Endothelial cell of umbilical vein (primary cell): ENCODE measurements at regions not wholly inside any gene's neighbourhood (a gene's known extent, or its start where the extent isn't known, plus 50 kb on each side); places are given as distances from the start of the nearest gene placed in this dataset.

ENCODE experiments used
- BruUV-seq: library from RNA; stranded (reverse); fragments of 400-500 nt; replicated peaks from 2 replicates; lab custom pipeline; 2021; lab: Mats Ljungman, UMichigan
- CTCF ChIA-PET: fragments of 300-600, 350-600 bp; sonication (Branson Sonifier 250); formaldehyde crosslinking; loops from one replicate; lab custom pipeline; 2021; ENCODE audit warnings: antibody characterized with exemption, inconsistent platforms; lab: Charles Lee
- POLR2A ChIA-PET: fragments of 300-600, 350-600 bp; sonication (Branson Sonifier 250); formaldehyde crosslinking; loops from one replicate; lab custom pipeline; 2021; ENCODE audit warnings: antibody characterized with exemption, inconsistent platforms; lab: Charles Lee
- DNase-seq: peaks from one replicate; pipeline ENCODE4 v3.0.0-alpha.2; 2011; ENCODE audit warnings: low read depth, low spot score
- FAIRE-seq: peaks from 2 replicates; lab custom pipeline; 2011; peaks lifted over from hg19 to GRCh38; lab: Jason Lieb, UNC
- H2AFZ ChIP-seq: 2 replicates; pipeline ENCODE4 v1.6.0; 2012; ENCODE audit warnings: low read depth, low read length, control low read depth, inconsistent platforms
- H3K27ac ChIP-seq: 2 replicates; pipeline ENCODE4 v1.5.1; 2011; ENCODE audit warnings: low read depth, mild to moderate bottlenecking, control low read depth, low read length, moderate library complexity; ENCODE audit not compliant: insufficient read depth
- H3K27me3 ChIP-seq, 2 experiments: 2 replicates each; pipeline versions ENCODE4 v1.6.0 to v1.6.1; 2011; ENCODE audit warnings: low read length in 2 of 2, mixed read lengths in 1 of 2; ENCODE audit not compliant: control insufficient read depth in 2 of 2, insufficient read depth in 2 of 2
- H3K36me3 ChIP-seq, 2 experiments: 2 replicates in 1 of 2; 3 replicates in 1 of 2; pipeline ENCODE4 v1.5.1; 2011; ENCODE audit warnings: low read length in 2 of 2, mild to moderate bottlenecking in 1 of 2, moderate library complexity in 1 of 2; ENCODE audit not compliant: control insufficient read depth in 2 of 2, insufficient read depth in 2 of 2; ENCODE audit errors: extremely low read depth in 1 of 2
- H3K4me1 ChIP-seq: 3 replicates; pipeline ENCODE4 v1.5.1; 2011; ENCODE audit warnings: mild to moderate bottlenecking, low read length; ENCODE audit not compliant: control insufficient read depth, insufficient read depth; ENCODE audit errors: extremely low read depth
- H3K4me2 ChIP-seq: 2 replicates; pipeline ENCODE4 v1.6.1; 2011; ENCODE audit warnings: low read length, control low read depth, mixed read lengths; ENCODE audit not compliant: insufficient read depth
- H3K4me3 ChIP-seq, 3 experiments: fragments of 200-600 bp in 1 of 3; sonication (generic), shearing (Covaris generic) in 1 of 3; replicated peaks in 1 of 3; 2 replicates each; pipeline ENCODE4 v1.5.1; 2011 to 2016; ENCODE audit warnings: control low read depth in 3 of 3, low read length in 3 of 3, mild to moderate bottlenecking in 2 of 3, inconsistent platforms in 1 of 3, low read depth in 1 of 3, moderate library complexity in 1 of 3; ENCODE audit not compliant: insufficient read depth in 1 of 3
- H3K79me2 ChIP-seq: 2 replicates; pipeline ENCODE4 v1.6.0; 2012; ENCODE audit warnings: low read length, inconsistent platforms; ENCODE audit not compliant: control insufficient read depth, insufficient read depth
- H3K9ac ChIP-seq: replicated peaks from 2 replicates; pipeline ENCODE3; 2011; ENCODE audit warnings: low read length, control low read depth; ENCODE audit not compliant: insufficient read depth; ENCODE audit errors: extremely low read depth
- H3K9me1 ChIP-seq: replicated peaks from 3 replicates; pipeline ENCODE4 v1.6.0; 2011; ENCODE audit warnings: mild to moderate bottlenecking, low read length; ENCODE audit not compliant: control insufficient read depth, insufficient read depth; ENCODE audit errors: extremely low read depth
- H3K9me3 ChIP-seq: replicated peaks from 2 replicates; pipeline ENCODE4 v1.5.1; 2012; ENCODE audit warnings: low read length, inconsistent platforms; ENCODE audit not compliant: control insufficient read depth, insufficient read depth
- H4K20me1 ChIP-seq: replicated peaks from 2 replicates; pipeline ENCODE3; 2011; ENCODE audit warnings: mild to moderate bottlenecking, low read length; ENCODE audit not compliant: control insufficient read depth, insufficient read depth; ENCODE audit errors: extremely low read depth
- CTCF ChIP-seq, 2 donors: IDR thresholded peaks; 1 replicate in 1 of 2; 2 replicates in 1 of 2; pipeline ENCODE4 v1.5.1; 2011; ENCODE audit warnings: low read length in 2 of 2, mild to moderate bottlenecking in 2 of 2, moderate library complexity in 2 of 2, control low read depth in 1 of 2, inconsistent platforms in 1 of 2, low read depth in 1 of 2; ENCODE audit not compliant: insufficient read depth in 1 of 2; ENCODE audit errors: extremely low read depth in 1 of 2
- EZH2 ChIP-seq: IDR thresholded peaks from 2 replicates; pipeline ENCODE4 v1.6.1; 2012; ENCODE audit warnings: borderline replicate concordance, low read depth, mild to moderate bottlenecking, moderate library complexity, low read length, inconsistent platforms; ENCODE audit not compliant: severe bottlenecking
- FOS ChIP-seq: IDR thresholded peaks from 2 replicates; pipeline ENCODE4 v1.6.1; 2011; ENCODE audit warnings: mild to moderate bottlenecking, low read length, moderate library complexity, borderline replicate concordance; ENCODE audit not compliant: insufficient read depth
- GATA2 ChIP-seq: IDR thresholded peaks from 2 replicates; pipeline ENCODE4 v1.7.0; 2011; ENCODE audit warnings: low read depth, mild to moderate bottlenecking, moderate library complexity, mixed read lengths, low read length; ENCODE audit not compliant: insufficient read length, insufficient read depth
- JUN ChIP-seq: IDR thresholded peaks from 2 replicates; pipeline ENCODE4 v1.6.1; 2011; ENCODE audit warnings: borderline replicate concordance, low read depth; ENCODE audit not compliant: insufficient read length, insufficient read depth
- MAX ChIP-seq: IDR thresholded peaks from 2 replicates; pipeline ENCODE4 v1.6.1; 2011; ENCODE audit not compliant: insufficient read depth, insufficient read length
- MYC ChIP-seq: IDR thresholded peaks from one replicate; pipeline ENCODE4 v1.6.1; 2011; ENCODE audit warnings: mild to moderate bottlenecking, low read depth, low read length
- POLR2A ChIP-seq: IDR thresholded peaks from 2 replicates; pipeline ENCODE4 v1.6.1; 2012; ENCODE audit warnings: low read depth, mild to moderate bottlenecking, control low read depth, low read length
- POLR2AphosphoS5 ChIP-seq: IDR thresholded peaks from 2 replicates; pipeline ENCODE4 v1.6.1; 2012; ENCODE audit warnings: low read depth, mild to moderate bottlenecking, control low read depth, low read length, moderate library complexity; ENCODE audit not compliant: insufficient read depth
- dilution Hi-C: fragments of 300-500 bp; cut with MboI; formaldehyde crosslinking; loops from one replicate; pipeline ENCODE4 v1.15.0; 2019; ENCODE audit warnings: low sequenced_read_pairs; ENCODE audit not compliant: extremely low pct_ligation_motif_present
- intact Hi-C: fragments of 100-400 bp; cut with micrococcal nuclease; formaldehyde crosslinking; loops from one replicate; pipeline ENCODE4 v1.10.0; 2022

GRCh38 chr2:8137801-8138200 is 544.1 kb upstream of the ID2 start:
- Histone ChIP-seq H4K20me1 (no peaks in the 10 kb centered on the region), H3K27ac (no peak overlapping the region), H3K4me2 (no peak overlapping the region), H3K4me1 (no peaks in the 10 kb centered on the region), H2AFZ (no peak overlapping the region), H3K27me3 (no peaks in the 10 kb centered on the region), H3K4me3 (no peak overlapping the region), H3K9me3 (no peaks in the 10 kb centered on the region), H3K79me2 (no peaks in the 10 kb centered on the region), H3K36me3 (no peaks in the 10 kb centered on the region), H3K9me1 (no peaks in the 10 kb centered on the region), H3K9ac (no peak overlapping the region)
- ChIA-PET CTCF (no interaction called here), POLR2A (no interaction called here)
- TF ChIP-seq JUN, result no peak
- no peak for TF ChIP-seq POLR2A
- no peak for TF ChIP-seq GATA2
- TF ChIP-seq CTCF (IDR thresholded peaks at IDR 0.05; ENCODE audit: extremely low read depth in 1 of 2, insufficient read depth in 1 of 2, low read depth in 1 of 2, low read length in 2 of 2), result no peak
- TF ChIP-seq MYC, result no peak
- no peak for TF ChIP-seq EZH2
- no peak for TF ChIP-seq FOS
- TF ChIP-seq POLR2AphosphoS5, result no peak
- no peak for TF ChIP-seq MAX
- BruUV-seq, result no TSS peak
- DNase-seq (no peak), FAIRE-seq (no peak)
- intact Hi-C loops, result no loop called here
- dilution Hi-C loops, result no loop called here
